ENCODE measurements at regions not wholly inside any gene's neighbourhood (a gene's known extent, or its start where the extent isn't known, plus 50 kb on each side); places are given as distances from the start of the nearest gene placed in this dataset.
"Not testable (repeated sequence)": the region's sequence is repeated elsewhere in the genome, so short reads cannot be mapped to it uniquely, and the experiment has no call there.

- FAIRE-seq = no peak
Observed at GRCh38 chr5:60437308-60437707, 262.7 kb downstream of the DEPDC1B start.

GRCh38 chr5:60436518-60436917 is 263.4 kb downstream of the DEPDC1B start:
- FAIRE-seq = no peak

DNA sequence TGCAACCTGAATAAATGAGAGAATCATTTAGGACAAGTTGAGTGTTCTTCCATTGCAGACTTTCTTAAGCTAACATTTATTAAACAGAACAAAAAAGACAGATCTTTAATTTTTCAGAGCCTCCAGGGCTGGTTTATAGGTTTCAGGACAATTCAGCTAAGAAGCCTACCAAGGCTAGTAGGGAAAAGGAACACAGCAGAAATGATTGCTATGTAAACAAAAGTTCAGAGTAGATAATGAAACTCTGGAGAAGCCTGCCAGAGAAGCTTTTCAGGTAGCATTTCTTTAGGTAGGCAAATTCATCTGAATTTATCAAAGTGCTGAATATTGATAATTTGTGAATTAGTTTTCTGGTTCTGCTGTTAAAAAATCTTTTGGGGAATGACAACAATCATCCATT is 264.2 kb downstream of the DEPDC1B start:
- FAIRE-seq = no peak

GRCh38 chr5:60426189-60426588 is 273.8 kb downstream of the DEPDC1B start:
- FAIRE-seq = not testable (repeated sequence)

- not testable (repeated sequence) for FAIRE-seq
Observed at GRCh38 chr5:60420773-60421172, 279.2 kb downstream of the DEPDC1B start.

DNA sequence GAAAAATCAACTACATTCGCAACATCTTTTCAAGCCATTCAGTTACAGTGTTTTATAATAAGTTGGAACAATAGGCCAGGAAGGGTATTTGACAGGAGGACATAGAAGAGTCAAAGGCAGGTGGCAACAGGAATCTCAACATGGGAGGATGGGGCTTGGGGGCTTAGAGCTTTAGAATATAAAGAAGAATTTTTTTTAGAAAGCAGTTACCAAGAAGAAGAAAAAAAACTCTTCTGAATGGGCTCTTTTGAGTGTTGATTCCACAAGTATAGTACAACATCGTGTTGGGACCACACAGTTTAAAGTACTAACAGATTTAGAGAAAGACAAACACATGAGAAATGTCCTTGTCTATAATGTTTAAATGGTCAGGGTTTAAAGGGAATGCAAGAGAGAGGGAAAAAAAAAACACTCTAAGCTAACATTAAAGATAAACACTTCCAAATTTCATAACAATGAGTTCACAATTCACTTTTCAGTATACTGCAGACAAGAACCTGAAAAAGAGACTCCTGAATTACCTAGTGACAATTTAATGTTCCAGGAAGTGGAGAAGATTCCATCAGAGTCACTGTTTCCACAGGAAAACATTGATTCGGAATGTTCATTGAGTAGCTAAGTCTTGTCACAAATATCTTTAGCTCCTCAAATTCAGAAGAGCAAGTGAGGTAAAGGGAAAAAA is 282.3 kb downstream of the DEPDC1B start:
- no peak for FAIRE-seq

DNA sequence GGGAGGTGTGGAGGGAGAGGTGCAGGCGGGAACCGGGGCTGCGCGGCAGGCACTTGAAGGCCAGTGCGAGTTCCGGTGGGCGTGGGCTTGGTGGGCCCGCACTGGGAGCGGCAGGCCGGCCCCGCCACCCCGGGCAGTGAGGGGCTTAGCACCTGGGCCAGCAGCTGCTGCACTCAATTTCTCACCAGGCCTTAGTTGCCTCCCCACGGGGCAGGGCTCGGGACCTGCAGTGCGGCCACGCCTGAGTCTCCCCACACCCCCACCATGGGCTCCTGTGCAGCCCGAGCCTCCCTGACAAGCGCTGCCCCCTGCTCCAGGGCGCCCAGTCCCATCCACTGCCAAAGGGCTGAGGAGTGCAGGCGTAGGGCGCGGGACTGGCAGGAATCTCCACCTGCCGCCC is 284.5 kb downstream of the DEPDC1B start:
- FAIRE-seq = no peak

DNA sequence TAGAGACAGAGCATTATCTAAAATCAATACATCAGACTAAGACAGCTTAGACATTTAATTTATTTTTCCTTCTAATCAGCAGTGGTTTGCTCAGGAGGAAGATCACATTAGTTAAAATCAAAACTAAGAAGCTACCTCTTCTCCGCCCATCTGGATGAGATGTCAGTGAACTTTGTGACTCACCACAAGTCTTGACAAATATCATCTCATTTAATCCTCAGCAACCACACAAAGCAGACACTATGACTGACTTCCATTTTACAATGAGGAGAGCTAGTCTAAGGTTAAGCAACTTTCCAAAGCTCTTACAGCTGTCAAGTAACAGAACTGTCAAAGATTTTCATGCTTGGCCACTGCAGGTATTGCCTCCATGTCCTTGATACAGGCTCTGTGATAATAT is 289.5 kb downstream of the DEPDC1B start:
- FAIRE-seq = no peak

GRCh38 chr5:60404171-60404570 is 295.8 kb downstream of the DEPDC1B start:
- FAIRE-seq = no peak

DNA sequence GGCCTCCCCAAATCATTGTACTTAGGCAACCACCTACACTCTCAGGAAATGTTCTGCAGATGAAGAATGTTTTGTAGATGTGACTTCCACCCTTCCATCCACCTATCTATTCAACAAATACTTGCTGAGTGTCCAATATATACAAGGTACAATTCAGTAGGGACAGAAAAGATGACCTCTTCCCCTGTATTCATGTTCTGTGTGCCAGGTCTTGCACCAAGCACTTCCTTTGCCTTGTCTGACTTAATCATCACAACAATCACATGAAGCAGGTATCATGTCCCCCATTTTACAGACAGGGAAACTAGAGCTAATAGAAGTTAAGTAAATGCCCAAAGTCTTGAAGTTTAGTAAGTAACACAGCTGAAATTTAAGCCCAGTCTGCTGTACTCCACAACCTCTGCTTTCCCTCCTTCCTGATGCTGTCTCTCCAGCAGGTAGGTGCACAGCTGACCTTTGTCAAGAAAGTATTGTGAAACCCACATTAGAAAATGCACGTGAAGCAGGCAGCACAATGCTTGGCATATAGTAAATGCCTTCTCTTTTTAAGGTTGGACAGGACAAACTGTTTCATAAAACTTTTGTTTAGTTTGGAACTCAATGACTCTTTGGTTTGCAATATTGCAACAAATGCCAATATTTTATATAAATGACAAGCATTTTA is 296.5 kb downstream of the DEPDC1B start:
- no peak for FAIRE-seq

DNA sequence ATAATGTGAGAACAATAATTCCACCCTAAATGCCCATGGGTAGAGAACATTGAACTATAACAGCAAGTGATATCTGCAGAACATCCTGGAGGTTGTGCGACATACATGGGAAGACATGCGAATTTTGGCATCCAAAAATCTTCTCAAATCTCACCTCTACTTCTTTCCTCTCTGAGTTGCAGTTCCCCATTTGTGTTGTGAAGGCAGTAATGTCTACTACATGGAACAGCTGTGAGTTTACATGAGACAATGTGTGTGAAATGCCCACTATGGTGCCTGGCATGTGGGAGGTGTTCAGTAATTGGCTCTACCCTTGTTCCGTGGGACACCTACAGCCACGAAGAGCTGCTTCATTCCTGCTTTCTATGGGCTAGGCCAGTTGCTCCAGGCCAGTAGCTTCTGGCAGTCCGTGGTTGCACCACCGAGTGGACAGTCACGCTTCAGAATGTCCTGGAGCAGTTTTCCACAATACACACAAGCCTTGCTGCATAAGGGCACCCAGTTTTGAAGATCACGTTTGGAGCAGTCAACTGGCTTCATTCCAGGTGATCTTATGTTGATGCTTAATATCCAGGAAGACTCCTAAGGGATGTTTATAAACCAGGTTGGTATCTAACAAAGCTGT is 297.7 kb downstream of the DEPDC1B start:
- no peak for FAIRE-seq

GRCh38 chr5:60401526-60401925 is 298.4 kb downstream of the DEPDC1B start:
- FAIRE-seq = no peak

DNA sequence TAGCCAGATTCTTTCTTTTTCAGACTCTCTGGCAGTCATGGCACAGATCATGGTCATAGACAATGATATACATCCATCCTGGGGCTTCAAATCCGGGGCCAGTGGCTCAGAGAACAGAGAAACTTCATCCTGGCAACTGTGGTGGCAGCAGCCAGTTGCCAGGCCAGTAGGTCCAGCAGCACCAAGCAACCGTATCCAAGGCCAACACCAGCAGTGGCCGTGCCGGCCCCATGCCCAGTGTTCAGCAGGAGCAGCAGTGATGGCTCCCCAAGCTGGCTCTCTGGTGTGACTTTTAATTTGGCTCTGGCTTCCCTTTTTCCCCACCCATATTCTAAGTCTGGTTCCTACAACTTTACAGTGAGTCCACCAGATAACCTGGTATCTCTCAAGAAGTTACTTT is 300.5 kb downstream of the DEPDC1B start:
- FAIRE-seq = no peak

DNA sequence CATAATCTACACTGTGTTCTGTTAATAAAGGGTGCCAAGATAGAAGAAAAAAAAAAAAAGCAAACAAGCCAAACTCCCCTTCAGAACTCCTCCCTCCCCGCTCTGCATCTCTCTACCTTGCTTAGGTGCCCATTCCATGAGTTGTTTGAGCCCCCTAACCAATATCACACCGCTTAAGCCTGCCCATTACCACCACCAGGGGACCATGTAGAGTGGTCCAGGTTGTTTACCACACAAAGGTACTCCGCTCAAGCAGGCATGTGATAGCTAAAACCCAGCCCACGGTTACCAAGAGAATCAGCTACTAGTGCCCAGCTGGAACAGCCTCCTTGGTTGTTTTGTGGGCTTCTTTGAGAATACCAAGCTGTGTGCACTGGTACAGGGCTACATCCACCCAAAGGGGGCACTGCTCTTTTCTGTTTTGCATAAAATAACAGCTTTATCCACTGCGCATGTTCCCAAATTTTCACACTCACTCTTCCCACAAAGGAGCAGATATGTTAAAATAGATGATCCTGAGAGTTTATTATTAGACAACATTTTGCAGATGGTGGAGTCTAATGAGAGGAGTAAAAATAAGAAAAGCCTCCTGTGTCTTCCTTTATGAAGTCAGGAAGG is 304.1 kb downstream of the DEPDC1B start:
- FAIRE-seq = no peak

DNA sequence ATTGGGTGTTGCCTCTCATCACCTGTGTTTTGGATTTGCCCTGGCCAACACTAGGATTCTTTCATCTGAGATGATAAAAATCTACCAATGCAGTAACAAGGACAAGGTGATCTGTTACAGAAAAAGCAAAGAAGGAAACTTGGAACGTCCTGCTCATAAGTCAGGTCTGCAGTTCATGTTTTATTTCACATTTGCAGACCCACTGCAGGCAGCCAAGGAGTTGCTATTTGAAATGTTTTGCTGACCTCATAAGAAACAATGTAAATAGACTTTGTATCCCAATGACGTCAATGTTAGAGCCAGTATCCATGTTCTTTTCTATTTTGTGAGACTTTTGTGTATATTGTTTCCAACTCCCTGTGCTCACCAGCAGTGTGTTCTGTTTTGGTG is 312.9 kb downstream of the DEPDC1B start:
- no peak for FAIRE-seq

DNA sequence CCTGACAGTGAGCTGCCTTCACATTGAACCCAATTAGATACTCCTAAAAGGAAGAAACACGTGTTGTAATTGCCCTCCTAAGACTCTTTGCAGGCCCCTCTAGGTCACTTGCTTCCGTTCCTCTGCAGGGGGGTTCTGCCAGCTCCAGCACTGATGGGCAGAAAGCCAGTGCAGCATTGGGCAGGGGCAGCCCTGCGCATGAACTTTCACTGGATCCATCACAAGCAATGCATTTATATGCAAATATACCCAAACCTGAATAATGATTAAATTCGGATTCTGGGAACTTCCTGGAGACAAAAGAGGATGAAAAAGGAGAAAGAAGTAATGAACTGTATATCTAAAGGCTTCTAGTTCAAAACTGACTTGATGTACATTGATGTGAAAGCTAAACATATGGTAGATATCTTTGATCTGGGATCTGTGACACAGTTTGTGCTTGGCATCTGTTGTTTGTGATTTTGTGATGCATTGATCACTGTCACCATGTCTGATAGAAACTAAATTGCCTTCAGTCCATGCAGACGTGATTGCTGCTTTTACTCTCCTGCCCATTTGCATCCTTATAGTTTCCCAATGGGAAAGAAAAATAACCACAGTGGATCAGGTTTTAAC is 313.4 kb downstream of the DEPDC1B start:
- FAIRE-seq = no peak

DNA sequence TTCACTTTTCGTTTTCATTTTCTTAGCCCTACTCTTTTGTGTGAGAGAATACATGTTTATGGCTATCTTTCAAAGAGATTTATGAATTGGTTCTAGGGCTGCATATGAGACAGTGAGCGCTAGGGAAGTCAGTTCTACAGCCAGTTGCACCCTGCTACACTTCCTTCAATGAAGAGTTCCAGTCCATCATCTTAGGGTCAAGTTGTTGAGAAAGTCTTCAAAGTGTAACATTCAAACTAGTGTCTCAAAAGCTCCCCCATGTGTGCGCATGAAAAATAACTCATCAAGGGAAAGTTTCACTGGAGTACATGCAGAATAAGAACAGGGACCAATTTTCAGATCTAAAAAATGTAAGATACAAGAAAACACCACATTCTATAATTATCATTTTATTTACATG is 317.2 kb downstream of the DEPDC1B start:
- peak; percentile 68 for FAIRE-seq

DNA sequence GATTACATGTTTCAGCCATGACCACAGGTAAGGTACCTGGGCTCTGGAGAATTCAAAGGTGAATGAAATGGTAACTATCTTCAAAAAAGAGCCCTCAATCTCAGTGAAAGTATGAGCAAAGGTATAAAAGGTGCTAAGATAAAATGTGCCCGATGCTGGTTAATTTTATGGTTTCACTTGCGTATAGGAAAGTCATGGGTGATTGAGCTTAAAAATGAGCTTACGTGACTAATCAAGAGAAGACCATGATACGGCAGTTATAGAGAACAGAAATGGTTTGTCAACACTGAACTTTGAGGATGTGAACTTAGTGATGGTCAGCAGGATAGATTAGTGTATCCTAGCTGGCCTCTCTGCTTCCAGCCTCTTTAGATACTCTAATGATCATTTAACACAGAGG is 320.1 kb downstream of the DEPDC1B start:
- FAIRE-seq = no peak

GRCh38 chr5:60377826-60378225 is 322.1 kb downstream of the DEPDC1B start:
- no peak for FAIRE-seq

DNA sequence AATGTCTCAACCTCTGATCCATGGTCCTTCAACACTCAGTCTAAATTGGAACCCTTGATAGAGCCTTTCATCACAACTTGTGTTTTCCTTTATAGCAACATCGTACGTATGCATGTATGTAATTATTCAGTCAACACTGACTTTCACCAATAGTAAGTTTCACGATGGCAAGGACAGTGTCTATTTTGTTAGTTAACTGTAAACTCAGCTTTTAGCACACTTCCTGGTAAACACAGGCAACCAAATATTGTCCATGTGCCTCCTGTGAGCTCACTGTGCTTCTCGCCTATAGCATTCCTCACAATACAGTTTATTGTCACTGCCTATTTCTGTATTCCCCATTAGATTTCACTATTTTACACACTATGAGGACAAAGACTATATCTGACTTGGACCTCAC is 323.1 kb downstream of the DEPDC1B start:
- FAIRE-seq = no peak

DNA sequence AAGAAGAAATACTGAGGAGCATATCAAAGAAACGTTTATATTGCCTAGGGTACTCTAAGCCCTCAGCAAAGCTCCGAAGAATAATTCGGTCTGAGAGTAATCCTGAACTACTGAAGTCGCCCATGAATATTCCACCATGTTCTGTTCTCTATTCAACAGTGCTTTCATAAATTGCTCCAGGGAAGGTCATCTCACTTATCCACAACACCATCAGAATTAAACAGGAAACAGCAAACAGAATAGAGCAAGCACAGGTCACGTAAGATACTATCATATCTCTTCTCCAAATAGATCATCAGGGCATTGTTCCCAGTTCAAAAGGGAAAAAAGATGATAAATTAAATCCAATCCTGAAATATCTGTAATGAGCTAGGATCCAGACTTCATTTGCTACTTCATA is 325.6 kb downstream of the DEPDC1B start:
- FAIRE-seq = no peak

DNA sequence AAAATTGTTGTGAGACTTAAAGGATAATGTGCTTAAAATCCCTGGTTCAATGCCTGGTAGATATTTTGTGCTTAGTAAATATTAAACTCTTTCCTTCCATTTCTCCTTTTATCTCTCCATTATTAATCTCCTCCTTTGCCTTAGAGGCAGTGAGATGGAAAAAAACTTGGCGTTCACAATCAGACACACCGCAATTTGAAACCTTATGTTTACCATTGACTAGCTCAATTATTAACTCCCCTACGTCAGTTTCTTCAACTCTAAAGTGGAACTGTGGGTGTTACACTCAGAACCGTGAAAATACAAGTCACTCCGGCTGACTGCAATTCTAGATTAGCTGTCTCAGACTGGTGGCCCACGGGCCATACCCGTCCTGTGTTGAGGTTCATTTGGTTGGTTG is 327.2 kb downstream of the DEPDC1B start:
- no peak for FAIRE-seq

- FAIRE-seq = no peak
Observed at GRCh38 chr5:60371065-60371464, 328.9 kb downstream of the DEPDC1B start.

DNA sequence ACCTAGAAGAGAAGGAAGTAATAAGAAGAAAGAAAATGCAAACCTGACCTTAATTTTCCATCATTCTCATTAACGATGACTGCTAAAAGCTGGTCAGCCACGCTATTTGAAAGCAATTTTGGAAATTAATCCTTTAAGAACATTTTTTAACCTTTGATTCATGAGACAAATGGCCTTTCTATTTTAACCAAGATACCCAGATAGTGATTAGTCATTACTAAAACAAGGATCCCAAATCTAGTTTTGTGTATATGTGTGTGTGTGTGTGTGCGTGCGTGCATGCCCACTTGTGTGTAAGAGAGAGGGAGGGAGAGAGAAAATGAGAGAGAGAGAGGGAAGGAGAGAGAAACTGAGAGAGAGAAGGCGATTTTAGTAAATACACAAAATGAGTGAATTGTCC is 329.5 kb downstream of the DEPDC1B start:
- no peak for FAIRE-seq
